IPS-15b (cell line): ENCODE measurements at regions not wholly inside any gene's neighbourhood (a gene's known extent, or its start where the extent isn't known, plus 50 kb on each side); places are given as distances from the start of the nearest gene placed in this dataset.

Experiments
- H3K27me3 ChIP-seq: one replicate; pipeline ENCODE4 v1.6.1; 2013; ENCODE audit warnings: low read length; ENCODE audit not compliant: control insufficient read depth, insufficient read depth
- H3K36me3 ChIP-seq: one replicate; pipeline ENCODE4 v1.6.1; 2013; ENCODE audit warnings: low read length; ENCODE audit not compliant: control insufficient read depth, insufficient read depth
- H3K4me1 ChIP-seq: one replicate; pipeline ENCODE4 v1.6.1; 2013; ENCODE audit warnings: mild to moderate bottlenecking, low read length; ENCODE audit not compliant: control insufficient read depth, insufficient read depth
- H3K4me3 ChIP-seq: one replicate; pipeline ENCODE4 v1.5.1; 2013; ENCODE audit warnings: low read depth, low read length
- H3K9ac ChIP-seq: one replicate; pipeline ENCODE4 v1.6.1; 2013; ENCODE audit warnings: low read depth, mild to moderate bottlenecking, low read length
- H3K9me3 ChIP-seq: one replicate; pipeline ENCODE4 v1.6.1; 2013; ENCODE audit warnings: mild to moderate bottlenecking, low read length; ENCODE audit not compliant: control insufficient read depth, insufficient read depth

DNA sequence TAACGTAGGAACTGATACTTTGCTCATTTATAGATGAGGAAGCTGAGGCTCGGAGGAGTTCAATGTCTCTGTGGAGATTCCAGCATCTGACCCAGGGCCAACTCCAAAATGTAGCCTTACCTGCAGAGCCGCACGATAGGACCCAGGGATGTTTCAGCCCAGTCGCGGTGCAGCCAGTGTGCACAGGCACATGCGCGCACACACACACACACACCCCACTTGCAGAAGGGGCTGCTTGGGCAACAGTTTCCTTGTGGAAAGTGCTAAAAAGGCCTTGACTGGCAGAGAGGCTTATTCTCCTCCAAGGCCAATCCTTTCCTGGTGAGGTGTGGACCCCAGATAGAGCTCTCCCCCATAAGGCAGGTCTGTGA is 101.7 kb downstream of the ZFP36L2 start:
- Histone ChIP-seq H3K36me3 (no peaks in the 10 kb centered on the region), H3K4me3 (no peak overlapping the region), H3K9ac (no peak overlapping the region), H3K9me3 (peaks cover under 1% of the 10 kb centered on the region), H3K27me3 (no peaks in the 10 kb centered on the region), H3K4me1 (no peaks in the 10 kb centered on the region)

DNA sequence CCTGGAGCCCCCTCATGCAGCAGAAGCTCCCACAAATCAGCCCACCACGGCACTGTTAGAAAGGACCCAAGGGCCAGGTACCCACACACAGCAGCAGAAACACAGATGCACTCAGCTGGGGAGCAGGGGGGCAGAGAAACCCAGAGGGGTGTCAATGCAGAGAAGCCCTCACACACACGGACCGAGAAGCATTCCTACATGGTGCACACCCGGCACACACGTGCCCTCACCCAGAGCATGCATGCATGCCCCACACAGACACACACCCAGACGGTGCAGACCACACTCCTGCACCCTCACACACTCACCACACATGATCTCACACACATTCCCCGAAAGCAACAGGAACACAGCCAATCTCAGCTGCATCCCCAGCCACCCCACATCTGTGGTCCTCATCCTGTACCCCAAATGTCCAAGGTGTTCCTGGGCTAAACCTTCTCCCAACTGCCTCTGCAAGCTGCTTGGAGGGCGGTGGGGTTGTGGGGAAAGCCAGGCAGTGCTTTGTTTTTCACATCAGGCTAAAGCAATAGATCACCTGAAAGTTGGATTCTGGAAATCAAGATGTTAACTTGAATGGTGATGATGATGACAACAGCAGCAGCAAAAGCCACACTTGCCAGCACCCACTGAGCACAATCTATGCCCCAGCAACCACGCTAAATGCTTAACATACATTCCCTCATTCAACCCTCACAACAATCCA is 102.3 kb downstream of the ZFP36L2 start:
- H3K9ac ChIP-seq: no peak overlapping the region
- no peaks in the 10 kb centered on the region for H3K36me3 ChIP-seq
- H3K9me3 ChIP-seq: peaks cover 5% of the 10 kb centered on the region
- H3K4me1 ChIP-seq: no peaks in the 10 kb centered on the region
- no peak overlapping the region for H3K4me3 ChIP-seq
- H3K27me3 ChIP-seq: no peaks in the 10 kb centered on the region

DNA sequence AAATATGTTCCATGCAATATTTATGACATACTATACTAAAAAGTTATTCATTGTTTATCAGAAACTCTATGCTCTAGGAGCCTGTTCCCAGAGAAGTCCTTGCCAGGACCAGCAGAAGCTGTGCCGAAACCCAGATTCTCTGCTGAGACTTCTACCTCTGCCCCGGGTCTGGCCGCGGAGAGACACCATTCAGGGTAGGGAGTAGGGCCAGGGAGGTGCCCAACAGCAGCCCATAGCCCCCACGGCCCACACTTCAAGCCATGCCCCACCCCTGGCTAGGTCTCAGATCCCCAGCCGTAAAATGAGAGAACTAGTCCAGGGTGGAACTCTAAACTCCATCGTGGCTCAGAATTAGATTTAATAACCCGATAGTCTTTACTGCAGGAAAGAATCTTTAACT is 102.9 kb downstream of the ZFP36L2 start:
- H3K4me3 ChIP-seq: no peak overlapping the region

DNA sequence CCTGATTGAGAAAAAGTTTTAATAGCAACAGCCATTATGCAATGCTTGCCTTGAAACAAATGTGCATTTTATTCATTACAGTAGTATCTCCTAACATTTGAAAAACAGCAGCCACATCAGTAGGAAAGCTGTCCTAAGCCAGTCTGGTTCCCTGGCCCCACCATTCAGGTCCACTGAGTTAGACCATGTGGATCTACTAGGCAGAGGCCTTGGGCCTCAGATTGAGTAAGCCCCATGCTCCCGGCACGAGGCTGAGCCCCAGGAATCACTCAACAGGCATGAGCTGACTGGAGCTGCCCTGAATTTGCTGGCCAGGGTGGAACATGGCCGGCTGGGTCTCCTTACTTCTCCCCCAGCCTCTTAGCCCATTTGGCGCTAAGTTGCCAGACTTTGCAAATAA is 103.4 kb downstream of the ZFP36L2 start:
- Histone ChIP-seq H3K9me3 (peaks cover 5% of the 10 kb centered on the region), H3K9ac (no peak overlapping the region), H3K36me3 (no peaks in the 10 kb centered on the region), H3K27me3 (no peaks in the 10 kb centered on the region), H3K4me3 (no peak overlapping the region), H3K4me1 (no peaks in the 10 kb centered on the region)

More for the DNA sequence above, 102.9 kb downstream of the ZFP36L2 start:
- Histone ChIP-seq H3K4me1 (no peaks in the 10 kb centered on the region), H3K9ac (no peak overlapping the region), H3K9me3 (peaks cover 5% of the 10 kb centered on the region), H3K27me3 (no peaks in the 10 kb centered on the region), H3K36me3 (no peaks in the 10 kb centered on the region)

DNA sequence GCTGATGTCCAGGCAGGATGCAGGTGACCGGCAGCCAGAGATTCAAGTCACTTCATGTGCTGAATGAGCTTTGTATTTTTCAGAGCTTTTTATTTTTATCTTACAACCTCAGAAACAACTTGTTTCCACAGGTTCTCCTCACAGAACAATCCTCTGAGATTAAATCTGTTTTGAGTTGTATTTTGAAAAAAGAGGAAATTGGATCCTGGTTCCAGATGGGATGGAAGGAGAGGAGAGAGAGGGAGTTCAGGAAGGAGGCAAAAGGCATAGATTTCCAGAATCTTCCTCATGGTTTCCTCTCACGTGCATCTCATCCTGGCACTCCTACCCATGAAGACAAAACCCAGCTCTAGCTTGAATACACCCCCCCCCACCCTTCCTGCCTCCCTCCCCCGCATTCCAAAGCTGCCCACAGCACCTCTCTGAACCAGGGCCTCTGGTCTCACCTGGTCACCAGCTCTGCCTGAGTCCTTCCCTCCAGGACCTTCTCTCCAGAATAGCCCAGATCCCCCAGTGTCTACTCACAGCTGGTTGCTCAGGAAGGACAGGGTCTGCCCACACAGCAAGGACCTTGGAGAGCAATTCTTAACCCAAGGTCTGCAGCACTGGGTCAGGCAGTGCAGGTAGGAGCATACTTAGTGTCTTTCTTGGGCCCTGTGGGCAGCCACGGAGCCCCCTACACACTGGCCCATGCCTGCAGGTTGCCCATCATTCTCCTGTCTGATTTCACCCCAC is 104.7 kb downstream of the ZFP36L2 start:
- Histone ChIP-seq H3K27me3 (no peaks in the 10 kb centered on the region), H3K4me3 (no peak overlapping the region), H3K36me3 (no peaks in the 10 kb centered on the region), H3K9ac (no peak overlapping the region), H3K4me1 (no peaks in the 10 kb centered on the region), H3K9me3 (peaks cover 5% of the 10 kb centered on the region)

DNA sequence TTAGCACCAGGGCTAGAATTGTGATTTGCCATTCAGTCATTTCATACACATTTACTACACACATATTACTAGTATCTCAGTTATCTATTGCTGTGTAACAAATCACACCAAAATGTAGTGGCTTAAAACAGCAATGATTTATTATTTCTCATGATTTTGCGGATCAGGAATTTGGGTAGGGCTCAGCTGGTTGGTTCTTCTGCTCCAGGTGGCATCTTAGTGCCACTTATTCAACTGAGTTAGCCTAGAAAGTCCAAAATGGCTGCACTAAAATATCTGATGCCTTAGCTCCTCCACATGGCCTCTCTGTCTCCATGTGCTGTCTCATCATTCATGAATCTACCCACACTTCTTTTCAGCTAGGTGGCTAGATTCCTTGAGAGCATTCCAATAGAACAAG is 107.1 kb downstream of the ZFP36L2 start:
- no peaks in the 10 kb centered on the region for H3K36me3 ChIP-seq
- H3K4me1 ChIP-seq: no peaks in the 10 kb centered on the region
- H3K4me3 ChIP-seq: no peak overlapping the region
- H3K9ac ChIP-seq: no peak overlapping the region
- no peaks in the 10 kb centered on the region for H3K27me3 ChIP-seq
- H3K9me3 ChIP-seq: peaks cover 5% of the 10 kb centered on the region

DNA sequence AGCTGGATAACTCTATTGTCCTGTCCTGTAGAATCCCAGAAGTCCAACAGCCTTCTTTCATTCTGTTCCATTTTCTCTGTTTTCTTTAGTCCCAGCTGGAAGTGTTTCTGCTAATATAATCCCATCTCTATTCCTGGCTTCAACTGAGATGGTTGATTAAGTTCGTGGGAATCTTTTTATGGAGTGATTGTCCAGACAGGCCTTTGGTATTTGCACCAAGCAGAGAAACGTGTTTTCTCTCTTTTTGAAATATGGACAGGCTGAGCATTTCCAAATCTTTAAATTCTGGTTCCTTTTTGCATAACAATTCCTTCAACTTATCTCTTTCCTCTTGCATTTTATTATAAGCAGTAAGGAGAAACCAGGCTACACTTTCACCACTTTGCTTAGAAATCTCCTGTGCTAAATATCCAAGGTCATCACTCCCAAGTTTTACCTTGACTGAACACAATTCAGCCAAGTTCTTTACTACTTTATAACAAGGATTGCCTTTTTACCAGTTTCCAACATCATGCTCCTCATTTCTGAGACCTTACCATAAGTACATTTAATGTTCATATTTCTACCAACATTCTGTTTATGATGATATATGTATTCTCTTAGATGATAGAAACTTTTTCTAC is 108.8 kb downstream of the ZFP36L2 start:
- no peaks in the 10 kb centered on the region for H3K4me1 ChIP-seq
- no peak overlapping the region for H3K4me3 ChIP-seq
- H3K9me3 ChIP-seq: peaks cover 5% of the 10 kb centered on the region
- no peaks in the 10 kb centered on the region for H3K27me3 ChIP-seq
- H3K36me3 ChIP-seq: no peaks in the 10 kb centered on the region
- H3K9ac ChIP-seq: no peak overlapping the region

DNA sequence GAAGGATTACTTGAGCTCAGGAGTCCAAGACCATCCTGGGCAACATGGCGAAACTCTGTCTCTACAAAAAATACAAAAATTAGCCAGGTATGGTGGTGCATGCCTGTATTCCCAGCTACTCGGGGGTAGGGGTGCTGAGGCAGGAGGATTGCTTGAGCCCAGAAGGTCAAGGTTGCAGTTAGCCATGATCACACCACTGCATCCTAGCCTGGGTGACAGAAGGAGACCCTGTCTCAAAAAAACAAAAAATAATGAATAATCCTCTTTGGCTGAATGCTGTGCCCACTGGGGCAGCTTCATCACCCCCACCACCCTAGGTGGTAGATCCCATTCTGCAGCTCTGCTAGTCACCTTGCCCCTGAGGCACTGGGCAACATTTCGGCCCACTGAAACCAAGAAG is 109.4 kb downstream of the ZFP36L2 start:
- Histone ChIP-seq H3K36me3 (no peaks in the 10 kb centered on the region), H3K4me1 (no peaks in the 10 kb centered on the region), H3K4me3 (no peak overlapping the region), H3K9ac (no peak overlapping the region), H3K9me3 (peaks cover 5% of the 10 kb centered on the region), H3K27me3 (no peaks in the 10 kb centered on the region)

DNA sequence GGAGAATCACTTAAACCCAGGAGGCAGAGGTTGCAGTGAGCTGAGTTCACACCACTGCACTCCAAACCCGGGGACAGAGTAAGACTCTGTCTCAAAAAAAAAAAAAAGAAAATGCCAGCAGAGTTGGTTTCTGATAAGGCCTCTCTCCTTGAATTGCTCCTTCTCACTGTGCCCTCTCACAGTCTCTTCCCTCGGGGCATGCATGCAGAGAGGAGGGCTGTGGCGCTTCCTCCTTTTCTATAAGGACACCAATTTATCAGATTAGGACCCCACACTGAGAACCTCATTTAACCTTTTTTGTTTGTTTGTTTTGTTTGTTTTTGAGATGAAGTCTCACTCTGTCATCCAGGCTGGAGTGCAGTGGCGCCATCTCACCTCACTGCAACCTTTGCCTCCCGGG is 110.5 kb downstream of the ZFP36L2 start:
- Histone ChIP-seq H3K4me3 (no peak overlapping the region), H3K9ac (no peak overlapping the region), H3K36me3 (no peaks in the 10 kb centered on the region), H3K27me3 (no peaks in the 10 kb centered on the region), H3K9me3 (peaks cover 5% of the 10 kb centered on the region), H3K4me1 (no peaks in the 10 kb centered on the region)

DNA sequence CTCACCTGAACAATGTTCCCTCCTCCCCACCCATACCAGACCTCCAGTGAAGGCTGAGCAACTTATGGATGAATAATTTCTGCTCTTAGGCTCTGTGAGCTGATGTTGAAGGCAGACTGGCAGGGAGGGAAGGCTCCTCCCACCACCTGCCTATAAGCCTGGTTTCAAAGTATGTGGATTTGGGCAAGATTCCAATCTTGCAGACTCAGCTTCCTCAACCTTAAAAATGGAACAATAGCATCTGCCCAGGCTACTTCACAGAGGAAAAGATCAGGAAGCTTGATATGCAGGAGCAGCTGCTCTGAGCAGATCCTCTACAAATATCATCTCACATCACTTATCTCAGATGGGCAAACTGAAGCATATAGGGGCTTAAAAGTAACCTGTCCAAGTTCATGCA is 112.2 kb downstream of the ZFP36L2 start:
- no peaks in the 10 kb centered on the region for H3K9me3 ChIP-seq
- no peak overlapping the region for H3K4me3 ChIP-seq
- H3K4me1 ChIP-seq: no peaks in the 10 kb centered on the region
- no peaks in the 10 kb centered on the region for H3K27me3 ChIP-seq
- no peaks in the 10 kb centered on the region for H3K36me3 ChIP-seq
- no peak overlapping the region for H3K9ac ChIP-seq

DNA sequence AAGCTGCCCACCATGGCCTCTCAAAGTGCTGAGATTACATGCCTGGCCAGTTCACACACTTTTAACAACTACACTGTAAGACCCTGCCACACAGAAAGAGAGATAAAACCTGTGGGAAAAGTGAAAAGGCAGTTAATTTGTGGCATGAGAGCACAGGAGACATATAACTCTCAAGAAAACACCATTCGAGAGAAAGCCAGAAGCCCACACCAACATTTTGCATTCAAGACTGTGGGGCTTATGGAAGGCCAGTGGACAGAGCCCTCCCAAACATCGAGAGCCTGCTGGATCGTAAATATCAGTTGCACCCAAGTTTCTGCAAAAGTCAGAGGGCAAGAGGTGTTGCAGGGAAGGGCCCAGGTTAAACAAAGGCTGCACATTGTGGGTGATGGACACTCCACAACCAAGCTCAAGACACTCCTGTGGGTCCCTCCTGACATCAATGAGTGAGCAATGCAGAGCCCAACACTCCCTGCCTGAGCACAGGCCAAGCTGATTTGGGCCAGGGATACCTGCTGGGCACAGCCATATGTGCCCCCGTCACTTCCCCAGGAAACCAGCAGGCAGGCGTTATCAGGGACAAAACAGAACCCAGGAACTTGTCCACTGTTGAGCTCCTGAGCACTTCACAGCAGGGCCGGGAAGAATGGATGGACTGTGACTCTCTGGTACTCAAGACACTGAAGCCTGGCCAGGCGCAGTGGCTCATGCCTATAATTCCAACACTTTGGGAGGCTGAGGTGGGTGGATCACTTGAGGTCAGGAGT is 114.4 kb downstream of the ZFP36L2 start:
- no peaks in the 10 kb centered on the region for H3K4me1 ChIP-seq
- H3K4me3 ChIP-seq: no peak overlapping the region

More for the DNA sequence above, 114.4 kb downstream of the ZFP36L2 start:
- no peak overlapping the region for H3K9ac ChIP-seq
- no peaks in the 10 kb centered on the region for H3K27me3 ChIP-seq
- H3K9me3 ChIP-seq: no peaks in the 10 kb centered on the region
- no peaks in the 10 kb centered on the region for H3K36me3 ChIP-seq
